Peyer's patch (tissue), 4 donors: ENCODE measurements at regions not wholly inside any gene's neighbourhood (a gene's known extent, or its start where the extent isn't known, plus 50 kb on each side); places are given as distances from the start of the nearest gene placed in this dataset.
"Not testable (repeated sequence)": the region's sequence is repeated elsewhere in the genome, so short reads cannot be mapped to it uniquely, and the experiment has no call there.

Source experiments
- POLR2A ChIP-seq, 2 donors: fragments of 450-650 bp; IDR thresholded peaks; one replicate each; pipeline ENCODE4 v1.5.1; 2017; ENCODE audit warnings: antibody characterized with exemption in 2 of 2, mild to moderate bottlenecking in 2 of 2, moderate library complexity in 2 of 2
- TF ChIP-seq, protein P1 (sequence below), 6 experiments: fragments of 450-650 bp in 4 of 6; fragments of 200-600 bp in 2 of 6; sonication (generic) in 1 of 6; IDR thresholded peaks; one replicate each; pipeline ENCODE4 v1.5.1; 2017 to 2019; ENCODE audit warnings: antibody characterized with exemption in 6 of 6, mild to moderate bottlenecking in 3 of 6, moderate library complexity in 1 of 6

- TF ChIP-seq, protein P1, sequence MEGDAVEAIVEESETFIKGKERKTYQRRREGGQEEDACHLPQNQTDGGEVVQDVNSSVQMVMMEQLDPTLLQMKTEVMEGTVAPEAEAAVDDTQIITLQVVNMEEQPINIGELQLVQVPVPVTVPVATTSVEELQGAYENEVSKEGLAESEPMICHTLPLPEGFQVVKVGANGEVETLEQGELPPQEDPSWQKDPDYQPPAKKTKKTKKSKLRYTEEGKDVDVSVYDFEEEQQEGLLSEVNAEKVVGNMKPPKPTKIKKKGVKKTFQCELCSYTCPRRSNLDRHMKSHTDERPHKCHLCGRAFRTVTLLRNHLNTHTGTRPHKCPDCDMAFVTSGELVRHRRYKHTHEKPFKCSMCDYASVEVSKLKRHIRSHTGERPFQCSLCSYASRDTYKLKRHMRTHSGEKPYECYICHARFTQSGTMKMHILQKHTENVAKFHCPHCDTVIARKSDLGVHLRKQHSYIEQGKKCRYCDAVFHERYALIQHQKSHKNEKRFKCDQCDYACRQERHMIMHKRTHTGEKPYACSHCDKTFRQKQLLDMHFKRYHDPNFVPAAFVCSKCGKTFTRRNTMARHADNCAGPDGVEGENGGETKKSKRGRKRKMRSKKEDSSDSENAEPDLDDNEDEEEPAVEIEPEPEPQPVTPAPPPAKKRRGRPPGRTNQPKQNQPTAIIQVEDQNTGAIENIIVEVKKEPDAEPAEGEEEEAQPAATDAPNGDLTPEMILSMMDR (IDR thresholded peaks at IDR 0.05) = not testable (repeated sequence)
- not testable (repeated sequence) for TF ChIP-seq POLR2A (IDR thresholded peaks at IDR 0.05)
These were observed 114.3 kb upstream of the BNIP2 start for GRCh38 chr15:59803293-59803966.
